ENCODE measurements at regions not wholly inside any gene's neighbourhood (a gene's known extent, or its start where the extent isn't known, plus 50 kb on each side); places are given as distances from the start of the nearest gene placed in this dataset.

DNA sequence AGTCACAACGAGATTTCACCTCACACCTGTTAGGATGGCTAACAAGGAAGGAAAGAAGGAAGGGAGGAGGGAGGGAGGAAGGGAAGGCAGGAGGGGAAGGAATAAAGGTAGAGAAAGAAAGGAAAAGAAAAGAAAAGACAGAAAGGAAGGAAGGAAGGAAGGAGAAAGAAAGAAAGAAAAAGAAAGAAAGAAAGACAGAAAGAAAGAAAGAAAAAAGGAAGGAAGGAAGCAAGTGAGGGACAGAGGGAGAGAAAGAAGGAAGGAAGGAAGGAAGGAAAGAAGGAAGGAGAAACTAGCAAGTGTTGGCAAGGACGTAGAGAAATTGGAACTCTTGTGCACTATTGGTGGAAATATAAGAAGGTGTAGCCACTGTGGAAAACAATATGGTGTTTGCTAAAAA lies 52.2 kb downstream of the CCDC185 start:
- TF ChIP-seq CTCF (IDR thresholded peaks at IDR 0.05) (no peak), POLR2AphosphoS5 (IDR thresholded peaks at IDR 0.05) (no peak), POLR2A (IDR thresholded peaks at IDR 0.05) (no peak), EP300 (IDR thresholded peaks at IDR 0.05) (no peak)
